ENCODE measurements at regions not wholly inside any gene's neighbourhood (a gene's known extent, or its start where the extent isn't known, plus 50 kb on each side); places are given as distances from the start of the nearest gene placed in this dataset.

- DNase-seq: no peak
These were observed 89.8 kb downstream of the PTTG1 start for GRCh38 chr5:160511280-160511929.
